ENCODE measurements at regions not wholly inside any gene's neighbourhood (a gene's known extent, or its start where the extent isn't known, plus 50 kb on each side); places are given as distances from the start of the nearest gene placed in this dataset.

DNA sequence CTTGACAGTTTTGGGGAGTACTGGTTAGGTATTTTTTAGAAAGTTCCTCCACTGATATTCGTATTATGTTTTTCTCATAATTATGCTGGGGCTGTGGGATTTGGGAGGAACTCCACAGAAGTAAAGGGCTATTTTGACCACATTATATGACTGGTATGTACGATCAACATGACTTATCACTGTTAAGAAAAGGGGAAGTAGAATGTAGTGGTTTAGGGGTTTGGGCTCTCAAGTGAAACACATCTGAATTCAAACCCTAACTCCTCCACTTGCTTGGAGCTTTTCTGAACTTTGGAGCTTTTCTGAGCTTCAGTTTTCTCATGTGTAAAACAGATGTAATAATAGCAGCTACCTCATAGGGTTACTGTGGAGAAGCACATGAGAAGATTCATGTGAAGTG is 96.4 kb upstream of the C1GALT1C1 start:
- no peak for TF ChIP-seq CTCF (IDR thresholded peaks at IDR 0.05; ENCODE audit: low read length)
- no peak for TF ChIP-seq EZH2 (IDR thresholded peaks at IDR 0.05; ENCODE audit: borderline replicate concordance, low read length)
